Nucleus accumbens (tissue), 56 donors: ENCODE measurements at regions not wholly inside any gene's neighbourhood (a gene's known extent, or its start where the extent isn't known, plus 50 kb on each side); places are given as distances from the start of the nearest gene placed in this dataset.

Source experiments
- DNase-seq, 56 donors: peaks; one replicate each; lab custom pipeline; 2025; lab: John Stamatoyannopoulos, UW

GRCh38 chr2:150168595-150169236 is 318.8 kb downstream of the RND3 start:
- DNase-seq: no peak

- DNase-seq: no peak
Observed at GRCh38 chr2:150167711-150168110, 319.8 kb downstream of the RND3 start.

GRCh38 chr2:150166313-150167051 is 321.0 kb downstream of the RND3 start:
- DNase-seq: peak in 34 of 56 donors; percentile 2 to 59 (median 14)

- no peak for DNase-seq
Observed at GRCh38 chr2:150165988-150166312, 321.5 kb downstream of the RND3 start.

GRCh38 chr2:150165442-150165841 is 322.0 kb downstream of the RND3 start:
- no peak for DNase-seq

- no peak for DNase-seq
Observed at GRCh38 chr2:150162241-150162942, 325.1 kb downstream of the RND3 start.

GRCh38 chr2:150160058-150160457 is 327.4 kb downstream of the RND3 start:
- no peak for DNase-seq

- no peak for DNase-seq
Observed at GRCh38 chr2:150159300-150159699, 328.2 kb downstream of the RND3 start.

- DNase-seq: no peak
Observed at GRCh38 chr2:150156876-150157275, 330.6 kb downstream of the RND3 start.

GRCh38 chr2:150156415-150156814 is 331.1 kb downstream of the RND3 start:
- DNase-seq: no peak

GRCh38 chr2:150154308-150154797 is 333.1 kb downstream of the RND3 start:
- no peak for DNase-seq

- no peak for DNase-seq
Observed at GRCh38 chr2:150153646-150154307, 333.7 kb downstream of the RND3 start.

GRCh38 chr2:150152230-150152629 is 335.2 kb downstream of the RND3 start:
- DNase-seq: no peak

GRCh38 chr2:150150144-150150543 is 337.3 kb downstream of the RND3 start:
- DNase-seq: no peak

- no peak for DNase-seq
Observed at GRCh38 chr2:150147889-150148683, 339.4 kb downstream of the RND3 start.

- DNase-seq: no peak
Observed at GRCh38 chr2:150146879-150147278, 340.6 kb downstream of the RND3 start.

- no peak for DNase-seq
Observed at GRCh38 chr2:150145299-150145692, 342.2 kb downstream of the RND3 start.

GRCh38 chr2:150144546-150145298 is 342.7 kb downstream of the RND3 start:
- DNase-seq: no peak

- no peak for DNase-seq
Observed at GRCh38 chr2:150143087-150143536, 344.4 kb downstream of the RND3 start.
